Nephron (organoid): ENCODE measurements at regions not wholly inside any gene's neighbourhood (a gene's known extent, or its start where the extent isn't known, plus 50 kb on each side); places are given as distances from the start of the nearest gene placed in this dataset.

ENCODE experiments used
- H3K27ac Mint-ChIP-seq, 3 experiments: 2 replicates each; pipeline ENCODE4 v1.8.0; 2020; ENCODE audit warnings: mixed read lengths in 3 of 3, mild to moderate bottlenecking in 2 of 3, moderate library complexity in 1 of 3
- H3K27me3 Mint-ChIP-seq: 2 replicates; pipeline ENCODE4 v1.8.0; 2021; ENCODE audit warnings: low read depth, mild to moderate bottlenecking, moderate library complexity, mixed read lengths
- H3K36me3 Mint-ChIP-seq: 2 replicates; pipeline ENCODE4 v1.8.0; 2020; ENCODE audit warnings: low read depth, mixed read lengths
- H3K4me1 Mint-ChIP-seq: 2 replicates; pipeline ENCODE4 v1.8.0; 2020; ENCODE audit warnings: mixed read lengths
- H3K4me3 Mint-ChIP-seq, 3 experiments: 2 replicates each; pipeline ENCODE4 v1.8.0; 2020; ENCODE audit warnings: mild to moderate bottlenecking in 3 of 3, mixed read lengths in 3 of 3, moderate library complexity in 2 of 3
- H3K9me3 Mint-ChIP-seq: 2 replicates; pipeline ENCODE4 v1.8.0; 2020; ENCODE audit warnings: mixed read lengths
- TF ChIP-seq, protein P1 (sequence below), 3 experiments: fragments of 200-600 bp; sonication (generic); IDR thresholded peaks; one replicate each; pipeline ENCODE4 v1.5.0; 2021; ENCODE audit warnings: antibody characterized with exemption in 3 of 3; ENCODE audit not compliant: unreplicated experiment in 3 of 3

DNA sequence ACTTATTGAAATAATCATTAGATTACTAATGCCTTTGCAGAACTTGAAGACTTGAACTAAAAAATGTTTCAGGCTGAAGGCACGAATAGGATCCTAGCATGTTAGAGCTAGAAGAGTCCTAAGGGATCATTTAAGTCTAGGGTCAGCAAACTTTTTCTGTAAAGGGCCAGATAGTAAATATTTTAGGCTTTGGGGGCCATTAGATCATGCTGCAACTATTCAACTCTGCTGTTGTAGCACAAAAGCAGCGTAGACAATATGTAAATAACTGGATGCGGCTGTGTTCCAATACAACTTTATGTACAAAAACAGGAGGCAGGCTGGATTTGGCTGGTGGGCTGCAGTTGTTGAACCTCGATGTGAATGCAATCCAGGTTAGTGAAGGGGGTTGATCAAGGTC, 221.7 kb downstream of the ATP23 start:
- TF ChIP-seq, protein P1, sequence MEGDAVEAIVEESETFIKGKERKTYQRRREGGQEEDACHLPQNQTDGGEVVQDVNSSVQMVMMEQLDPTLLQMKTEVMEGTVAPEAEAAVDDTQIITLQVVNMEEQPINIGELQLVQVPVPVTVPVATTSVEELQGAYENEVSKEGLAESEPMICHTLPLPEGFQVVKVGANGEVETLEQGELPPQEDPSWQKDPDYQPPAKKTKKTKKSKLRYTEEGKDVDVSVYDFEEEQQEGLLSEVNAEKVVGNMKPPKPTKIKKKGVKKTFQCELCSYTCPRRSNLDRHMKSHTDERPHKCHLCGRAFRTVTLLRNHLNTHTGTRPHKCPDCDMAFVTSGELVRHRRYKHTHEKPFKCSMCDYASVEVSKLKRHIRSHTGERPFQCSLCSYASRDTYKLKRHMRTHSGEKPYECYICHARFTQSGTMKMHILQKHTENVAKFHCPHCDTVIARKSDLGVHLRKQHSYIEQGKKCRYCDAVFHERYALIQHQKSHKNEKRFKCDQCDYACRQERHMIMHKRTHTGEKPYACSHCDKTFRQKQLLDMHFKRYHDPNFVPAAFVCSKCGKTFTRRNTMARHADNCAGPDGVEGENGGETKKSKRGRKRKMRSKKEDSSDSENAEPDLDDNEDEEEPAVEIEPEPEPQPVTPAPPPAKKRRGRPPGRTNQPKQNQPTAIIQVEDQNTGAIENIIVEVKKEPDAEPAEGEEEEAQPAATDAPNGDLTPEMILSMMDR (IDR thresholded peaks at IDR 0.05; ENCODE audit: unreplicated experiment in 3 of 3), result no peak
- H3K27ac Mint-ChIP-seq, result no peak overlapping the region
- no peaks in the 10 kb centered on the region for H3K4me1 Mint-ChIP-seq
- H3K9me3 Mint-ChIP-seq, result no peaks in the 10 kb centered on the region
- peaks cover 7% of the 10 kb centered on the region for H3K27me3 Mint-ChIP-seq
- H3K36me3 Mint-ChIP-seq, result no peaks in the 10 kb centered on the region
- no peak overlapping the region for H3K4me3 Mint-ChIP-seq

DNA sequence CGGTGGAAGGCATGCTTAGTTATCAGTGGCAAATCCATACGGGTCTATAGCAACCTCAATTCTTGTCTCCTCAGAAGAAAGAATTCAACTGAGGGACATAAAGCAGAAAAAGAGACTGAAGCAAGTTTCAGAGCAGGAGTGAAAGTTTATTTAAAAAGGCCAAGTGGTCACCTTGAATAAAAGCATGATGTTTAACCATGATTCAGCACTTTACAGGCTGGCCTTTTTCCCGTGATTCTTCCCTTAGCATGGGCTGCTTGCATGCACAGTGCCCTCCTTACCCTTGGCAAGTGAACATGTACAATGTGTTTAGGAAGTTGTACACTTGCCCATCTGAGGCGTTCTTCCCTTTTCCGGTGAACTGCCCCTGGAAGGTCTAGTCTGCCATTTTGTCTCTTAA, 225.3 kb downstream of the ATP23 start:
- peaks cover 3% of the 10 kb centered on the region for H3K27me3 Mint-ChIP-seq
- H3K4me3 Mint-ChIP-seq, result no peak overlapping the region
- H3K9me3 Mint-ChIP-seq, result no peaks in the 10 kb centered on the region
- no peaks in the 10 kb centered on the region for H3K36me3 Mint-ChIP-seq
- TF ChIP-seq, protein P1 (IDR thresholded peaks at IDR 0.05; ENCODE audit: unreplicated experiment in 3 of 3), result no peak
- H3K27ac Mint-ChIP-seq, result no peak overlapping the region
- H3K4me1 Mint-ChIP-seq, result peaks cover 17% of the 10 kb centered on the region

DNA sequence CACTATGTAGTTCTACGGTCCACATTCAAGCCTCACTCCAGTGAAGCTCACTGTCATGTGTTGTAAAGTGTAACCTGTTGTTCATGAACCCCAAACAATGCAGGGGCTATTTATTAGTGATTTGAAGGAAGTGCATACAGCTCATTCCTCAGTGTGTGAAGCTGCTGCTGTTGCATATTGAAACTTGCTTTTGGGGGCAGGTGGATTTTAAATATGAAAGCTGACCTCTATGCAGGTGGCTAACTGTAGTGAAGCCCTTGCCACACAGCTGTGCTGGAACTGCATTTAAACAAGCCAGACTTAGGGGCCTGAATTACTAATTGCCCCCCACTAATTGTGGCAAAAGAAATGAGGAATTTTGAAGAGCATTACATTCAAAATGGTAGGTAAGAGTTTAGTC, 226.3 kb downstream of the ATP23 start:
- no peak overlapping the region for H3K27ac Mint-ChIP-seq
- no peak overlapping the region for H3K4me3 Mint-ChIP-seq
- TF ChIP-seq, protein P1 (IDR thresholded peaks at IDR 0.05; ENCODE audit: unreplicated experiment in 3 of 3), result no peak
- H3K27me3 Mint-ChIP-seq, result peaks cover 3% of the 10 kb centered on the region
- H3K36me3 Mint-ChIP-seq, result no peaks in the 10 kb centered on the region
- no peaks in the 10 kb centered on the region for H3K9me3 Mint-ChIP-seq
- H3K4me1 Mint-ChIP-seq, result peaks cover 24% of the 10 kb centered on the region

DNA sequence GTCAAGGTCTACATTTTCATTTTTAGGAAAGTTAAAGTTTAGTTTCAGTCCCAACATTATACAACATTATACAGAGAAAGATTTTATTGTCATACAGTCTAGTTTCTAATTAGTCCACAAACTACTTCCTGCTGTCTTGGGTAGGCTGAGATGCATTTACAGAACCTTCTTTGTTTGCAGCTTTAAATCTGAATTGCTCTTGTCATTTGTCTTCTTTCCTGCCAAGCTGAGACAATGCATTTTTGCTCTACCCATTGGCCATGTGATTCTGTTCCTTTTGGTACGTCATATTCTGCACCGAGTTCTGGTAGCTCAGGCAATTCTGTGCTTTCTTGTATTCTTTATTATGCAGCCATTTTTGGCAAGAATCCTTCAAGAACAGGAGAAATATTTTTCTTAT, 228.5 kb downstream of the ATP23 start:
- TF ChIP-seq, protein P1 (IDR thresholded peaks at IDR 0.05; ENCODE audit: unreplicated experiment in 3 of 3), result no peak
- Mint-ChIP-seq H3K4me3 (no peak overlapping the region), H3K4me1 (peaks cover 30% of the 10 kb centered on the region)

DNA sequence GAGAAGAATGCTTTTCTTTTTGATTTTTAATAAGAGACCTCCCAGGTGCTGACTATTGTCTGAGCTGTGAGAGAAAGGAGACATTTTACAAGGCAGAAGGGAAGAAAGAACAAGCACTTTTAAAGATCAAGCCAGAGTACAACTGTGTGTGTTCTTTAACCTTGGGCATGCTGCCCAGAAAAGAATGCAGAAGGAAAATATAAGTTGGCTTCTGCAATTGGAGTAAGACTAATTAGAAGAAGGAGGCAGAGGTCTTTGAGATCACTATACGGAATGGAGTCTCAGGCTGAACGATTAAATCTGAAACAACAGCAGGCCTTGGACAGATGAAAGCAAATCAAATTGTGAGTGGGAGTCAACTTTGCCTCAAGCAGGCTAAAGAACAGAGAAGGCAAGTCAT, 230.5 kb downstream of the ATP23 start:
- TF ChIP-seq, protein P1 (IDR thresholded peaks at IDR 0.05; ENCODE audit: unreplicated experiment in 3 of 3), result no peak
- H3K27ac Mint-ChIP-seq, result peak overlapping the region; percentile 84 to 90 (median 87)
- H3K4me3 Mint-ChIP-seq, result no peak overlapping the region
- no peaks in the 10 kb centered on the region for H3K9me3 Mint-ChIP-seq
- peaks cover 4% of the 10 kb centered on the region for H3K27me3 Mint-ChIP-seq
- H3K36me3 Mint-ChIP-seq, result peaks cover 5% of the 10 kb centered on the region
- H3K4me1 Mint-ChIP-seq, result peaks cover 30% of the 10 kb centered on the region

More for the DNA sequence above, 228.5 kb downstream of the ATP23 start:
- Mint-ChIP-seq H3K36me3 (peaks cover 5% of the 10 kb centered on the region), H3K9me3 (no peaks in the 10 kb centered on the region), H3K27me3 (peaks cover 3% of the 10 kb centered on the region), H3K27ac (peak overlapping the region; percentile 18 to 84 (median 45))

DNA sequence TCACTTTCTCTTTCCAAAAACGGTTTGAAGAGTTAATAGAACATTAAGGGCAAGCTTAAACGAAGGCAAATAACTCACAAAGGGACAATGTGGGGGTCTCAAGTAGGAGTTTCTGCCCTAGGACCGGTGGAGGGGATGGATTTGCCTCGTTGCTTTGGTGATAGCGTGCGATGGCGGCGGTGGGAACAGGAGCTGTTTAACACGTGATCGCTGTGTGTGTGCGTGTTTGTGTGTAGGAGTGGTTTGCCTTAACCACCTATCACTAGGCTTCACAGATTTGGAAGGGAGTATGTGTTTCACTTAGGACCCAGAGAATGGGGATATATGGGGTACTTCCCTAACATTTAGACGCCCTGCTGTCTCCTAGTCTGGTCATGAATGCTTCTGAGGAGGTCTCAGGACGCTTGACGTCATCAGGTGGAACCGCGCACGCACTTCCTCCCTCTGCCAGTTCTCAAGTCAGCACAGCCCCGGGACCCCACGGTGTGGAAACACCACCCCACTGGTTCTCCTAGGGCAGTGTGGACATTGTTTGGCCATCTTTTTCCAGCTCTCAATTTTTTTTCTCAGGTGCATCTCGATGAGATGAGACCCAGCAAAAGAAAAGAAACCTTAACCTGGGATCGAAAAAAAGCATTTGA, 231.2 kb downstream of the ATP23 start:
- H3K4me1 Mint-ChIP-seq, result peaks cover 30% of the 10 kb centered on the region
- TF ChIP-seq, protein P1 (IDR thresholded peaks at IDR 0.05; ENCODE audit: unreplicated experiment in 3 of 3), result no peak
- peaks cover 7% of the 10 kb centered on the region for H3K27me3 Mint-ChIP-seq
- H3K4me3 Mint-ChIP-seq, result no peak overlapping the region
- no peaks in the 10 kb centered on the region for H3K9me3 Mint-ChIP-seq
- H3K36me3 Mint-ChIP-seq, result peaks cover 5% of the 10 kb centered on the region
- peak overlapping the region; percentile 84 to 90 (median 87) for H3K27ac Mint-ChIP-seq
